Skin epidermis (tissue), 12 donors: ENCODE measurements at regions not wholly inside any gene's neighbourhood (a gene's known extent, or its start where the extent isn't known, plus 50 kb on each side); places are given as distances from the start of the nearest gene placed in this dataset.
"Not testable (repeated sequence)": the region's sequence is repeated elsewhere in the genome, so short reads cannot be mapped to it uniquely, and the experiment has no call there.

Source experiments
- H3K27ac ChIP-seq, 21 experiments: fragments of 200-600 bp; sonication (generic) in 11 of 21; one replicate each; pipeline ENCODE4 v1.5.0; 2020; ENCODE audit warnings: mild to moderate bottlenecking in 3 of 21, inconsistent platforms in 2 of 21, moderate library complexity in 2 of 21
- H3K4me3 ChIP-seq, 7 experiments: fragments of 200-600 bp; sonication (generic) in 2 of 7; one replicate each; pipeline ENCODE4 v1.5.0; 2020; ENCODE audit warnings: inconsistent platforms in 2 of 7, mild to moderate bottlenecking in 2 of 7, moderate library complexity in 1 of 7

- H3K4me3 ChIP-seq, result no peak overlapping the region
- H3K27ac ChIP-seq, result no peak overlapping the region
Observed at GRCh38 chr6:165025040-165025439, 284.4 kb downstream of the C6orf118 start.

GRCh38 chr6:165019681-165020080 lies 289.7 kb downstream of the C6orf118 start:
- Histone ChIP-seq H3K4me3 (no peak overlapping the region), H3K27ac (no peak overlapping the region)

- H3K4me3 ChIP-seq, result no peak overlapping the region
- H3K27ac ChIP-seq, result no peak overlapping the region
Observed at GRCh38 chr6:165015676-165016075, 293.7 kb downstream of the C6orf118 start.

- Histone ChIP-seq H3K4me3 (no peak overlapping the region), H3K27ac (no peak overlapping the region)
Observed at GRCh38 chr6:165013701-165014100, 295.7 kb downstream of the C6orf118 start.

GRCh38 chr6:165012183-165012582 lies 297.2 kb downstream of the C6orf118 start:
- H3K4me3 ChIP-seq, result no peak overlapping the region
- no peak overlapping the region for H3K27ac ChIP-seq

GRCh38 chr6:165010556-165011535 lies 298.6 kb downstream of the C6orf118 start:
- no peak overlapping the region for H3K4me3 ChIP-seq
- no peak overlapping the region for H3K27ac ChIP-seq

GRCh38 chr6:165008971-165009370 lies 300.4 kb downstream of the C6orf118 start:
- H3K4me3 ChIP-seq, result no peak overlapping the region

GRCh38 chr6:165002866-165003265 lies 306.5 kb downstream of the C6orf118 start:
- H3K27ac ChIP-seq, result no peak overlapping the region
- H3K4me3 ChIP-seq, result no peak overlapping the region

More at GRCh38 chr6:165008971-165009370, 300.4 kb downstream of the C6orf118 start:
- H3K27ac ChIP-seq, result no peak overlapping the region

- no peak overlapping the region for H3K4me3 ChIP-seq
- no peak overlapping the region for H3K27ac ChIP-seq
Observed at GRCh38 chr6:165002358-165002757, 307.0 kb downstream of the C6orf118 start.

- Histone ChIP-seq H3K4me3 (no peak overlapping the region), H3K27ac (no peak overlapping the region)
Observed at GRCh38 chr6:165001502-165002157, 307.8 kb downstream of the C6orf118 start.

GRCh38 chr6:164998297-164998696 lies 311.1 kb downstream of the C6orf118 start:
- no peak overlapping the region for H3K27ac ChIP-seq

GRCh38 chr6:164996838-164997237 lies 312.6 kb downstream of the C6orf118 start:
- no peak overlapping the region for H3K4me3 ChIP-seq

More at GRCh38 chr6:164998297-164998696, 311.1 kb downstream of the C6orf118 start:
- H3K4me3 ChIP-seq, result no peak overlapping the region

GRCh38 chr6:164991573-164991972 lies 317.8 kb downstream of the C6orf118 start:
- Histone ChIP-seq H3K4me3 (no peak overlapping the region), H3K27ac (no peak overlapping the region)

More at GRCh38 chr6:164996838-164997237, 312.6 kb downstream of the C6orf118 start:
- H3K27ac ChIP-seq, result no peak overlapping the region

GRCh38 chr6:164990901-164991300 lies 318.5 kb downstream of the C6orf118 start:
- Histone ChIP-seq H3K27ac (no peak overlapping the region), H3K4me3 (no peak overlapping the region)

GRCh38 chr6:164982389-164982788 lies 327.0 kb downstream of the C6orf118 start:
- Histone ChIP-seq H3K4me3 (no peak overlapping the region), H3K27ac (no peak overlapping the region)

GRCh38 chr6:164967102-164967501 lies 342.3 kb downstream of the C6orf118 start:
- Histone ChIP-seq H3K4me3 (no peak overlapping the region), H3K27ac (no peak overlapping the region)

GRCh38 chr6:164962805-164963204 lies 346.6 kb downstream of the C6orf118 start:
- Histone ChIP-seq H3K4me3 (no peak overlapping the region), H3K27ac (no peak overlapping the region)

- Histone ChIP-seq H3K4me3 (no peak overlapping the region), H3K27ac (no peak overlapping the region)
Observed at GRCh38 chr6:164947164-164947563, 362.2 kb downstream of the C6orf118 start.

- Histone ChIP-seq H3K27ac (no peak overlapping the region), H3K4me3 (no peak overlapping the region)
Observed at GRCh38 chr6:164942271-164942670, 367.1 kb downstream of the C6orf118 start.

- not testable (repeated sequence) for H3K27ac ChIP-seq, H3K4me3 ChIP-seq
Observed at GRCh38 chr6:164933238-164933794, 376.1 kb downstream of the C6orf118 start.
